GM12892 (cell line): ENCODE measurements at regions not wholly inside any gene's neighbourhood (a gene's known extent, or its start where the extent isn't known, plus 50 kb on each side); places are given as distances from the start of the nearest gene placed in this dataset.
"Not testable (repeated sequence)": the region's sequence is repeated elsewhere in the genome, so short reads cannot be mapped to it uniquely, and the experiment has no call there.

Source experiments
- DNase-seq: peaks from one replicate; pipeline ENCODE4 v3.0.0; 2011; ENCODE audit not compliant: insufficient read length
- FAIRE-seq: peaks from 2 replicates; lab custom pipeline; 2011; peaks lifted over from hg19 to GRCh38; lab: Jason Lieb, UNC
- POLR2A ChIP-seq: IDR thresholded peaks from 2 replicates; pipeline ENCODE4 v1.6.1; 2011; ENCODE audit warnings: low read depth, low read length, control low read depth
- POLR2AphosphoS5 ChIP-seq: IDR thresholded peaks from 2 replicates; pipeline ENCODE4 v1.6.1; 2011; ENCODE audit warnings: low read depth, low read length, control low read depth
- TAF1 ChIP-seq: IDR thresholded peaks from 2 replicates; pipeline ENCODE4 v1.6.1; 2011; ENCODE audit warnings: low read depth, mild to moderate bottlenecking, control low read depth, low read length, borderline replicate concordance

GRCh38 chrX:122238801-122239200 is 945.3 kb upstream of the GRIA3 start:
- FAIRE-seq (no peak), DNase-seq (no peak)
- TF ChIP-seq POLR2AphosphoS5 (no peak), TAF1 (no peak), POLR2A (no peak)

- FAIRE-seq (no peak), DNase-seq (no peak)
- TF ChIP-seq TAF1 (no peak), POLR2A (no peak), POLR2AphosphoS5 (no peak)
Measured at GRCh38 chrX:122241959-122242358, 942.1 kb upstream of the GRIA3 start.

GRCh38 chrX:122244080-122244479 is 940.0 kb upstream of the GRIA3 start:
- FAIRE-seq, result no peak
- DNase-seq, result no peak
- TF ChIP-seq POLR2A (no peak), TAF1 (no peak), POLR2AphosphoS5 (no peak)

GRCh38 chrX:122245175-122245574 is 938.9 kb upstream of the GRIA3 start:
- DNase-seq (no peak), FAIRE-seq (no peak)
- TF ChIP-seq POLR2AphosphoS5, result no peak
- no peak for TF ChIP-seq POLR2A
- TF ChIP-seq TAF1, result no peak

GRCh38 chrX:122245943-122246342 is 938.1 kb upstream of the GRIA3 start:
- DNase-seq, result no peak
- TF ChIP-seq POLR2AphosphoS5 (no peak), POLR2A (no peak), TAF1 (no peak)
- no peak for FAIRE-seq

- TF ChIP-seq POLR2AphosphoS5 (no peak), TAF1 (no peak), POLR2A (no peak)
- no peak for DNase-seq
- FAIRE-seq, result no peak
Measured at GRCh38 chrX:122246937-122247336, 937.1 kb upstream of the GRIA3 start.

GRCh38 chrX:122248681-122249080 is 935.4 kb upstream of the GRIA3 start:
- no peak for FAIRE-seq

GRCh38 chrX:122252454-122252853 is 931.6 kb upstream of the GRIA3 start:
- DNase-seq (no peak), FAIRE-seq (no peak)
- TF ChIP-seq TAF1 (no peak), POLR2AphosphoS5 (no peak), POLR2A (no peak)

More at GRCh38 chrX:122248681-122249080, 935.4 kb upstream of the GRIA3 start:
- TF ChIP-seq POLR2A (no peak), TAF1 (no peak), POLR2AphosphoS5 (no peak)
- no peak for DNase-seq

- FAIRE-seq (no peak), DNase-seq (no peak)
- TF ChIP-seq TAF1 (no peak), POLR2A (no peak), POLR2AphosphoS5 (no peak)
Measured at GRCh38 chrX:122268353-122268752, 915.7 kb upstream of the GRIA3 start.

GRCh38 chrX:122269243-122269781 is 914.8 kb upstream of the GRIA3 start:
- no peak for FAIRE-seq
- no peak for DNase-seq
- no peak for TF ChIP-seq TAF1
- TF ChIP-seq POLR2AphosphoS5, result no peak
- no peak for TF ChIP-seq POLR2A

GRCh38 chrX:122270809-122271494 is 913.1 kb upstream of the GRIA3 start:
- no peak for DNase-seq
- TF ChIP-seq POLR2A (no peak), TAF1 (no peak), POLR2AphosphoS5 (no peak)
- no peak for FAIRE-seq

GRCh38 chrX:122272011-122272410 is 912.1 kb upstream of the GRIA3 start:
- DNase-seq, result no peak

GRCh38 chrX:122279746-122280145 is 904.3 kb upstream of the GRIA3 start:
- DNase-seq (no peak), FAIRE-seq (no peak)
- no peak for TF ChIP-seq POLR2AphosphoS5

More at GRCh38 chrX:122272011-122272410, 912.1 kb upstream of the GRIA3 start:
- no peak for FAIRE-seq
- TF ChIP-seq TAF1 (no peak), POLR2A (no peak), POLR2AphosphoS5 (no peak)

- FAIRE-seq, result not testable (repeated sequence)
Measured at GRCh38 chrX:122299822-122300221, 884.3 kb upstream of the GRIA3 start.

GRCh38 chrX:122301491-122301890 is 882.6 kb upstream of the GRIA3 start:
- TF ChIP-seq POLR2AphosphoS5, result no peak
- TF ChIP-seq TAF1, result no peak
- no peak for TF ChIP-seq POLR2A
- DNase-seq, result no peak
- no peak for FAIRE-seq

More at GRCh38 chrX:122299822-122300221, 884.3 kb upstream of the GRIA3 start:
- not testable (repeated sequence) for DNase-seq
